ENCODE measurements at regions not wholly inside any gene's neighbourhood (a gene's known extent, or its start where the extent isn't known, plus 50 kb on each side); places are given as distances from the start of the nearest gene placed in this dataset.

GRCh38 chr18:45166836-45167551, 448.3 kb upstream of the SLC14A2 start:
- Histone ChIP-seq H3K14ac (ENCODE audit: low read length) (no peak overlapping the region), H3K36me3 (replicated peaks in 1 of 2; ENCODE audit: control insufficient read depth in 2 of 2, insufficient read depth in 2 of 2, low read length in 2 of 2) (no peaks in the 10 kb centered on the region), H3K4me2 (ENCODE audit: insufficient read depth, low read length, poor library complexity, severe bottlenecking) (no peak overlapping the region), H3K27me3 (ENCODE audit: control insufficient read depth in 3 of 3, insufficient read depth in 3 of 3, low read depth in 1 of 3, low read length in 3 of 3) (no peaks in the 10 kb centered on the region), H2AFZ (ENCODE audit: low read length) (no peak overlapping the region), H2BK5ac (ENCODE audit: low read length) (no peak overlapping the region), H3K23ac (ENCODE audit: low read depth, low read length, poor library complexity) (no peak overlapping the region), H3K18ac (ENCODE audit: low read length) (no peak overlapping the region), H3K4ac (ENCODE audit: low read length) (no peak overlapping the region), H2BK12ac (ENCODE audit: low read length) (no peak overlapping the region), H4K8ac (ENCODE audit: low read depth, low read length) (no peak overlapping the region), H3K79me1 (ENCODE audit: low read depth, low read length) (no peaks in the 10 kb centered on the region), H2AK5ac (ENCODE audit: low read depth, low read length) (no peak overlapping the region), H3K27ac (replicated peaks; ENCODE audit: low read length) (no peak overlapping the region), H3K9me3 (replicated peaks in 1 of 2; ENCODE audit: control insufficient read depth in 2 of 2, insufficient read depth in 1 of 2, low read depth in 1 of 2, low read length in 2 of 2) (no peaks in the 10 kb centered on the region), H2BK120ac (ENCODE audit: low read depth, low read length) (no peak overlapping the region), H3K4me3 (ENCODE audit: low read length in 2 of 2) (no peak overlapping the region), H3K4me1 (ENCODE audit: control insufficient read depth in 2 of 2, insufficient read depth in 1 of 2, low read depth in 1 of 2, low read length in 2 of 2) (no peaks in the 10 kb centered on the region), H3K9ac (ENCODE audit: low read depth, low read length, poor library complexity) (no peak overlapping the region), H4K91ac (ENCODE audit: low read depth, low read length, poor library complexity) (no peak overlapping the region), H2BK15ac (ENCODE audit: low read length) (no peak overlapping the region)
- no CpG with 5 or more reads among the region's 5 CpGs for WGBS, 2 donors (ENCODE audit: extremely low coverage in 2 of 2, insufficient read length in 2 of 2, insufficient replicate concordance in 1 of 2)
- DNase-seq (ENCODE audit: low spot score) = no peak

GRCh38 chr18:45167631-45168280, 447.5 kb upstream of the SLC14A2 start:
- H3K18ac ChIP-seq (ENCODE audit: low read length) = no peak overlapping the region
- no peak overlapping the region for H3K23ac ChIP-seq (ENCODE audit: low read depth, low read length, poor library complexity)
- no peak overlapping the region for H3K4me2 ChIP-seq (ENCODE audit: insufficient read depth, low read length, poor library complexity, severe bottlenecking)
- H3K9ac ChIP-seq (ENCODE audit: low read depth, low read length, poor library complexity) = no peak overlapping the region
- H3K27ac ChIP-seq (replicated peaks; ENCODE audit: low read length) = no peak overlapping the region
- no peaks in the 10 kb centered on the region for H3K9me3 ChIP-seq (replicated peaks in 1 of 2; ENCODE audit: control insufficient read depth in 2 of 2, insufficient read depth in 1 of 2, low read depth in 1 of 2, low read length in 2 of 2)
- DNase-seq (ENCODE audit: low spot score) = no peak
- no peaks in the 10 kb centered on the region for H3K36me3 ChIP-seq (replicated peaks in 1 of 2; ENCODE audit: control insufficient read depth in 2 of 2, insufficient read depth in 2 of 2, low read length in 2 of 2)
- H4K91ac ChIP-seq (ENCODE audit: low read depth, low read length, poor library complexity) = no peak overlapping the region
- WGBS, 2 donors (ENCODE audit: extremely low coverage in 2 of 2, insufficient read length in 2 of 2, insufficient replicate concordance in 1 of 2) = no CpG with 5 or more reads among the region's 6 CpGs
- H3K27me3 ChIP-seq (ENCODE audit: control insufficient read depth in 3 of 3, insufficient read depth in 3 of 3, low read depth in 1 of 3, low read length in 3 of 3) = no peaks in the 10 kb centered on the region
- no peak overlapping the region for H2BK15ac ChIP-seq (ENCODE audit: low read length)
- no peak overlapping the region for H2BK5ac ChIP-seq (ENCODE audit: low read length)
- no peak overlapping the region for H2AK5ac ChIP-seq (ENCODE audit: low read depth, low read length)
- H2BK120ac ChIP-seq (ENCODE audit: low read depth, low read length) = no peak overlapping the region
- no peak overlapping the region for H3K14ac ChIP-seq (ENCODE audit: low read length)
- H3K4me3 ChIP-seq (ENCODE audit: low read length in 2 of 2) = no peak overlapping the region
- H2BK12ac ChIP-seq (ENCODE audit: low read length) = no peak overlapping the region
- no peak overlapping the region for H2AFZ ChIP-seq (ENCODE audit: low read length)
- H4K8ac ChIP-seq (ENCODE audit: low read depth, low read length) = no peak overlapping the region
- H3K4me1 ChIP-seq (ENCODE audit: control insufficient read depth in 2 of 2, insufficient read depth in 1 of 2, low read depth in 1 of 2, low read length in 2 of 2) = no peaks in the 10 kb centered on the region
- no peaks in the 10 kb centered on the region for H3K79me1 ChIP-seq (ENCODE audit: low read depth, low read length)
- H3K4ac ChIP-seq (ENCODE audit: low read length) = no peak overlapping the region

- Histone ChIP-seq H3K36me3 (replicated peaks in 1 of 2; ENCODE audit: control insufficient read depth in 2 of 2, insufficient read depth in 2 of 2, low read length in 2 of 2) (no peaks in the 10 kb centered on the region), H3K18ac (ENCODE audit: low read length) (no peak overlapping the region), H3K4me3 (ENCODE audit: low read length in 2 of 2) (no peak overlapping the region), H2BK5ac (ENCODE audit: low read length) (no peak overlapping the region), H3K4ac (ENCODE audit: low read length) (no peak overlapping the region), H3K9ac (ENCODE audit: low read depth, low read length, poor library complexity) (no peak overlapping the region), H2AK5ac (ENCODE audit: low read depth, low read length) (no peak overlapping the region), H4K8ac (ENCODE audit: low read depth, low read length) (no peak overlapping the region), H3K9me3 (replicated peaks in 1 of 2; ENCODE audit: control insufficient read depth in 2 of 2, insufficient read depth in 1 of 2, low read depth in 1 of 2, low read length in 2 of 2) (no peaks in the 10 kb centered on the region), H3K4me1 (ENCODE audit: control insufficient read depth in 2 of 2, insufficient read depth in 1 of 2, low read depth in 1 of 2, low read length in 2 of 2) (no peaks in the 10 kb centered on the region), H4K91ac (ENCODE audit: low read depth, low read length, poor library complexity) (no peak overlapping the region), H3K27me3 (ENCODE audit: control insufficient read depth in 3 of 3, insufficient read depth in 3 of 3, low read depth in 1 of 3, low read length in 3 of 3) (no peaks in the 10 kb centered on the region), H3K14ac (ENCODE audit: low read length) (no peak overlapping the region), H3K23ac (ENCODE audit: low read depth, low read length, poor library complexity) (no peak overlapping the region), H2BK12ac (ENCODE audit: low read length) (no peak overlapping the region), H3K27ac (replicated peaks; ENCODE audit: low read length) (no peak overlapping the region), H2AFZ (ENCODE audit: low read length) (no peak overlapping the region), H2BK15ac (ENCODE audit: low read length) (no peak overlapping the region), H3K4me2 (ENCODE audit: insufficient read depth, low read length, poor library complexity, severe bottlenecking) (no peak overlapping the region), H3K79me1 (ENCODE audit: low read depth, low read length) (no peaks in the 10 kb centered on the region), H2BK120ac (ENCODE audit: low read depth, low read length) (no peak overlapping the region)
- DNase-seq (ENCODE audit: low spot score) = no peak
- no CpG with 5 or more reads among the region's 2 CpGs for WGBS, 2 donors (ENCODE audit: extremely low coverage in 2 of 2, insufficient read length in 2 of 2, insufficient replicate concordance in 1 of 2)
Observed at GRCh38 chr18:45168866-45169600, 446.2 kb upstream of the SLC14A2 start.

- no peaks in the 10 kb centered on the region for H3K4me1 ChIP-seq (ENCODE audit: control insufficient read depth in 2 of 2, insufficient read depth in 1 of 2, low read depth in 1 of 2, low read length in 2 of 2)
- H2AK5ac ChIP-seq (ENCODE audit: low read depth, low read length) = no peak overlapping the region
- no peak overlapping the region for H2BK120ac ChIP-seq (ENCODE audit: low read depth, low read length)
- H2BK15ac ChIP-seq (ENCODE audit: low read length) = no peak overlapping the region
- no peak overlapping the region for H3K4me2 ChIP-seq (ENCODE audit: insufficient read depth, low read length, poor library complexity, severe bottlenecking)
- no peak overlapping the region for H2BK12ac ChIP-seq (ENCODE audit: low read length)
- H3K9me3 ChIP-seq (replicated peaks in 1 of 2; ENCODE audit: control insufficient read depth in 2 of 2, insufficient read depth in 1 of 2, low read depth in 1 of 2, low read length in 2 of 2) = no peaks in the 10 kb centered on the region
- no peak for DNase-seq (ENCODE audit: low spot score)
- no peak overlapping the region for H4K8ac ChIP-seq (ENCODE audit: low read depth, low read length)
- H3K23ac ChIP-seq (ENCODE audit: low read depth, low read length, poor library complexity) = no peak overlapping the region
- H2AFZ ChIP-seq (ENCODE audit: low read length) = no peak overlapping the region
- H3K79me1 ChIP-seq (ENCODE audit: low read depth, low read length) = no peaks in the 10 kb centered on the region
- H2BK5ac ChIP-seq (ENCODE audit: low read length) = no peak overlapping the region
- no peaks in the 10 kb centered on the region for H3K36me3 ChIP-seq (replicated peaks in 1 of 2; ENCODE audit: control insufficient read depth in 2 of 2, insufficient read depth in 2 of 2, low read length in 2 of 2)
- H3K27me3 ChIP-seq (ENCODE audit: control insufficient read depth in 3 of 3, insufficient read depth in 3 of 3, low read depth in 1 of 3, low read length in 3 of 3) = no peaks in the 10 kb centered on the region
- H3K14ac ChIP-seq (ENCODE audit: low read length) = no peak overlapping the region
- H3K4ac ChIP-seq (ENCODE audit: low read length) = no peak overlapping the region
- no peak overlapping the region for H4K91ac ChIP-seq (ENCODE audit: low read depth, low read length, poor library complexity)
- no peak overlapping the region for H3K18ac ChIP-seq (ENCODE audit: low read length)
- no peak overlapping the region for H3K27ac ChIP-seq (replicated peaks; ENCODE audit: low read length)
- no peak overlapping the region for H3K9ac ChIP-seq (ENCODE audit: low read depth, low read length, poor library complexity)
- no peak overlapping the region for H3K4me3 ChIP-seq (ENCODE audit: low read length in 2 of 2)
Observed at GRCh38 chr18:45169610-45170009, 445.7 kb upstream of the SLC14A2 start.
